K562 (cell line): ENCODE measurements at regions not wholly inside any gene's neighbourhood (a gene's known extent, or its start where the extent isn't known, plus 50 kb on each side); places are given as distances from the start of the nearest gene placed in this dataset.

ENCODE experiments used
- ATAC-seq: fragments of 200-7000 bp; cut with Tn5 transposase; 3 replicates; pipeline ENCODE4 v1.9.1; 2020; ENCODE audit warnings: moderate library complexity
- BruUV-seq: library from RNA; stranded (reverse); fragments of 400-500 nt; replicated peaks from 2 replicates; lab custom pipeline; 2021; lab: Mats Ljungman, UMichigan
- CTCF ChIA-PET: fragments of 300-600 bp; formaldehyde crosslinking; extraction: SDS; loops from one replicate; lab custom pipeline; 2021; ENCODE audit warnings: low intra/inter-chr PET ratio; lab: Yijun Ruan, JAX
- POLR2A ChIA-PET: fragments of 300-600, 350-650 bp; sonication (Branson Sonifier 250); formaldehyde crosslinking; extraction: SDS; loops from one replicate; lab custom pipeline; 2021; ENCODE audit warnings: antibody characterized with exemption, inconsistent platforms; lab: Yijun Ruan, JAX
- DNase-seq, 4 experiments: peaks; one replicate each; pipeline versions ENCODE4 v3.0.0 to v3.0.0-alpha.2; 2011 to 2018; ENCODE audit warnings: low spot score in 3 of 4, mixed read lengths in 3 of 4; ENCODE audit errors: extremely low read depth in 1 of 4
- FAIRE-seq: peaks from 2 replicates; lab custom pipeline; 2011; peaks lifted over from hg19 to GRCh38; lab: Jason Lieb, UNC
- H2AFZ ChIP-seq: 2 replicates; pipeline ENCODE4 v1.6.0; 2011; ENCODE audit warnings: low read depth, low read length, control low read depth, inconsistent platforms
- H3K27ac ChIP-seq: fragments of 200-600 bp; 3 replicates; pipeline ENCODE4 v1.8.0; 2011; ENCODE audit warnings: low read depth, mild to moderate bottlenecking, control low read depth, inconsistent platforms, low read length, moderate library complexity, mixed read lengths; ENCODE audit errors: extremely low read depth
- H3K27me3 ChIP-seq, 2 experiments: fragments of 300-600 bp in 1 of 2; 2 replicates in 1 of 2; 3 replicates in 1 of 2; pipeline versions ENCODE4 v1.6.0 to v1.8.0; 2011; ENCODE audit warnings: inconsistent platforms in 2 of 2, low read length in 2 of 2, mild to moderate bottlenecking in 1 of 2, mixed read lengths in 1 of 2, moderate library complexity in 1 of 2; ENCODE audit not compliant: control insufficient read depth in 2 of 2, insufficient read depth in 2 of 2
- H3K36me3 ChIP-seq: fragments of 300-600 bp; 3 replicates; pipeline ENCODE4 v1.8.0; 2011; ENCODE audit warnings: mild to moderate bottlenecking, low read length, inconsistent platforms; ENCODE audit not compliant: control insufficient read depth, insufficient read depth
- H3K4me1 ChIP-seq, 2 experiments: fragments of 200-600 bp in 1 of 2; replicated peaks in 1 of 2; 2 replicates in 1 of 2; 3 replicates in 1 of 2; pipeline versions ENCODE4 v1.5.1 to v1.8.0; 2011; ENCODE audit warnings: inconsistent platforms in 2 of 2, low read length in 2 of 2, mild to moderate bottlenecking in 1 of 2, mixed read lengths in 1 of 2, moderate library complexity in 1 of 2; ENCODE audit not compliant: control insufficient read depth in 2 of 2, insufficient read depth in 2 of 2
- H3K4me2 ChIP-seq: 2 replicates; pipeline ENCODE4 v1.6.1; 2011; ENCODE audit warnings: low read length, control low read depth, inconsistent platforms, mixed read lengths; ENCODE audit not compliant: insufficient read depth
- H3K4me3 ChIP-seq: fragments of 200-600 bp; sonication (generic), shearing (Covaris generic); 2 replicates; pipeline ENCODE4 v1.5.1; 2016; ENCODE audit warnings: control low read depth, inconsistent platforms
- H3K79me2 ChIP-seq: fragments of 200-600 bp; 3 replicates; pipeline ENCODE4 v1.8.0; 2011; ENCODE audit warnings: low read length, inconsistent platforms; ENCODE audit not compliant: control insufficient read depth, insufficient read depth
- H3K9ac ChIP-seq, 2 experiments: 2 replicates each; pipeline versions ENCODE4 v1.6.0 to v1.6.1; 2011; ENCODE audit warnings: low read depth in 2 of 2, low read length in 2 of 2, control low read depth in 1 of 2, inconsistent platforms in 1 of 2, mild to moderate bottlenecking in 1 of 2, mixed read lengths in 1 of 2; ENCODE audit not compliant: insufficient read depth in 1 of 2
- H3K9me1 ChIP-seq: one replicate; pipeline ENCODE4 v1.6.0; 2011; ENCODE audit warnings: inconsistent platforms, mild to moderate bottlenecking, low read length, moderate library complexity; ENCODE audit not compliant: control insufficient read depth, insufficient read depth
- H3K9me3 ChIP-seq: replicated peaks from 2 replicates; pipeline ENCODE4 v1.5.1; 2011; ENCODE audit warnings: low read depth, low read length, inconsistent platforms; ENCODE audit not compliant: control insufficient read depth, insufficient read depth
- H4K20me1 ChIP-seq: replicated peaks from 2 replicates; pipeline ENCODE4 v1.6.1; 2011; ENCODE audit warnings: low read length, inconsistent platforms, mixed read lengths; ENCODE audit not compliant: control insufficient read depth, insufficient read depth
- CHD2 ChIP-seq: IDR thresholded peaks from 2 replicates; pipeline ENCODE4 v1.6.1; 2011; ENCODE audit warnings: low read depth, low read length
- DPF2 ChIP-seq: fragments of 450-650 bp; IDR thresholded peaks from 2 replicates; pipeline ENCODE4 v1.6.1; 2016
- FOXJ3 ChIP-seq: sonication (generic); formaldehyde crosslinking; IDR thresholded peaks from 2 replicates; pipeline ENCODE4 v1.4.0; 2020; ENCODE audit warnings: mild to moderate bottlenecking, missing genetic modification reagents
- HSF4 ChIP-seq: fragments of 250-450 bp; sonication (Bioruptor Pico); IDR thresholded peaks from 2 replicates; pipeline ENCODE4 v2.1.2; 2022; ENCODE audit warnings: mild to moderate bottlenecking, moderate library complexity, borderline replicate concordance
- MGA ChIP-seq: fragments of 450-650 bp; IDR thresholded peaks from 2 replicates; pipeline ENCODE4 v1.6.1; 2016; ENCODE audit warnings: mild to moderate bottlenecking, moderate library complexity
- PCBP2 ChIP-seq: fragments of 200-400 bp; formaldehyde crosslinking; IDR thresholded peaks from 2 replicates; pipeline ENCODE4 v1.6.1; 2018; ENCODE audit warnings: low read length, low read depth, mild to moderate bottlenecking, moderate library complexity; ENCODE audit not compliant: poor library complexity, severe bottlenecking
- PHTF2 ChIP-seq: fragments of 250-450 bp; sonication (Bioruptor Pico); IDR thresholded peaks from 2 replicates; pipeline ENCODE4 v1.5.0; 2021; ENCODE audit warnings: mild to moderate bottlenecking
- SIX5 ChIP-seq, 2 experiments: IDR thresholded peaks; 2 replicates each; pipeline ENCODE4 v1.6.1; 2011; ENCODE audit warnings: low read length in 2 of 2, borderline replicate concordance in 1 of 2, low read depth in 1 of 2, mild to moderate bottlenecking in 1 of 2, moderate library complexity in 1 of 2; ENCODE audit not compliant: insufficient read depth in 1 of 2
- ZBTB12 ChIP-seq: fragments of 250-450 bp; sonication (Bioruptor Pico); IDR thresholded peaks from 2 replicates; pipeline ENCODE4 v1.4.0; 2020
- ZBTB2 ChIP-seq: fragments of 450-650 bp; IDR thresholded peaks from 2 replicates; pipeline ENCODE4 v1.6.1; 2016; ENCODE audit warnings: antibody characterized with exemption
- WGBS: fragments of 100-300 bp; shearing (Covaris generic); methylation state at CpG from one replicate; pipeline ENCODE4 v1.1.6; 2016; ENCODE audit warnings: low coverage, mixed read lengths; ENCODE audit not compliant: insufficient coverage; ENCODE audit errors: missing lambda C conversion rate; 5-methylcytosine and 5-hydroxymethylcytosine counted together
- in situ Hi-C: fragments of 300-500 bp; cut with MboI; formaldehyde crosslinking; loops from 4 replicates; pipeline ENCODE4 v1.15.0; 2018; ENCODE audit warnings: inconsistent platforms, mixed read lengths
- intact Hi-C: fragments of 100-400 bp; cut with micrococcal nuclease; formaldehyde crosslinking; loops from 2 replicates; pipeline ENCODE4 v1.14.2; 2022

GRCh38 chr3:103601666-103602065, 1166.9 kb downstream of the ZPLD1 start:
- no peak for DNase-seq
- no peak for FAIRE-seq
- Histone ChIP-seq H3K27me3 (no peaks in the 10 kb centered on the region), H3K9ac (no peak overlapping the region), H3K4me3 (no peak overlapping the region), H3K4me2 (no peak overlapping the region), H3K4me1 (no peaks in the 10 kb centered on the region), H3K27ac (no peak overlapping the region), H3K79me2 (no peaks in the 10 kb centered on the region), H3K9me3 (no peaks in the 10 kb centered on the region), H3K36me3 (no peaks in the 10 kb centered on the region), H3K9me1 (no peaks in the 10 kb centered on the region), H4K20me1 (no peaks in the 10 kb centered on the region), H2AFZ (no peak overlapping the region)
- POLR2A ChIA-PET = no interaction called here
- no peak for ATAC-seq
- WGBS = 0% methylated on average over 1 of the region's 1 CpG
- intact Hi-C loops (no loop called here), in situ Hi-C loops (no loop called here)
- no TSS peak for BruUV-seq
- CTCF ChIA-PET = no interaction called here
- TF ChIP-seq CHD2 (no peak), HSF4 (CRISPR knock-in tag) (no peak), PHTF2 (no peak), MGA (no peak), ZBTB12 (no peak), PCBP2 (no peak), ZBTB2 (no peak), DPF2 (no peak), FOXJ3 (CRISPR knock-in tag) (no peak), SIX5 (IDR thresholded peaks at IDR 0.05; ENCODE audit: borderline replicate concordance in 1 of 2, insufficient read depth in 1 of 2, low read depth in 1 of 2, low read length in 2 of 2) (no peak)
